PFSK-1 (cell line): ENCODE measurements at regions not wholly inside any gene's neighbourhood (a gene's known extent, or its start where the extent isn't known, plus 50 kb on each side); places are given as distances from the start of the nearest gene placed in this dataset.

ENCODE experiments used
- FOXP2 ChIP-seq: optimal IDR thresholded peaks from 2 replicates; pipeline ENCODE3; 2011; ENCODE audit warnings: borderline replicate concordance, control low read depth, inconsistent platforms; ENCODE audit not compliant: insufficient read depth; ENCODE audit errors: extremely low read length, extremely low read depth
- POLR2AphosphoS5 ChIP-seq: IDR thresholded peaks from 2 replicates; pipeline ENCODE4 v1.6.1; 2012; ENCODE audit warnings: low read depth, mild to moderate bottlenecking, control low read depth, low read length, moderate library complexity
- REST ChIP-seq, 2 experiments: IDR thresholded peaks; 2 replicates each; pipeline versions ENCODE4 v1.6.1 to v1.8.0; 2011 to 2012; ENCODE audit warnings: low read depth in 2 of 2, low read length in 2 of 2, control low read depth in 1 of 2, inconsistent platforms in 1 of 2, mild to moderate bottlenecking in 1 of 2, moderate library complexity in 1 of 2; ENCODE audit not compliant: insufficient read depth in 1 of 2
- SIN3A ChIP-seq: IDR thresholded peaks from 2 replicates; pipeline ENCODE4 v1.6.1; 2012; ENCODE audit warnings: mild to moderate bottlenecking, low read length, moderate library complexity, borderline replicate concordance; ENCODE audit not compliant: insufficient read depth
- TAF1 ChIP-seq: IDR thresholded peaks from 2 replicates; pipeline ENCODE4 v1.6.1; 2012; ENCODE audit warnings: low read length, control low read depth, borderline replicate concordance; ENCODE audit not compliant: insufficient read depth

GRCh38 chr11:28983780-28984179, 875.6 kb downstream of the METTL15 start:
- TF ChIP-seq FOXP2 = no peak
- no peak for TF ChIP-seq REST (IDR thresholded peaks at IDR 0.05; ENCODE audit: insufficient read depth in 1 of 2, low read depth in 2 of 2, low read length in 2 of 2)
- no peak for TF ChIP-seq TAF1
- TF ChIP-seq SIN3A = no peak
- TF ChIP-seq POLR2AphosphoS5 = no peak

GRCh38 chr11:28981381-28981780, 873.2 kb downstream of the METTL15 start:
- no peak for TF ChIP-seq TAF1
- TF ChIP-seq FOXP2 = no peak
- TF ChIP-seq POLR2AphosphoS5 = no peak
- no peak for TF ChIP-seq REST (IDR thresholded peaks at IDR 0.05; ENCODE audit: insufficient read depth in 1 of 2, low read depth in 2 of 2, low read length in 2 of 2)
- TF ChIP-seq SIN3A = no peak

GRCh38 chr11:28976801-28977145, 868.6 kb downstream of the METTL15 start:
- TF ChIP-seq FOXP2 = no peak
- no peak for TF ChIP-seq REST (IDR thresholded peaks at IDR 0.05; ENCODE audit: insufficient read depth in 1 of 2, low read depth in 2 of 2, low read length in 2 of 2)
- no peak for TF ChIP-seq SIN3A
- no peak for TF ChIP-seq POLR2AphosphoS5
- TF ChIP-seq TAF1 = no peak

- TF ChIP-seq REST (IDR thresholded peaks at IDR 0.05; ENCODE audit: insufficient read depth in 1 of 2, low read depth in 2 of 2, low read length in 2 of 2) = no peak
- TF ChIP-seq FOXP2 = no peak
- no peak for TF ChIP-seq SIN3A
- no peak for TF ChIP-seq TAF1
- TF ChIP-seq POLR2AphosphoS5 = no peak
Measured at GRCh38 chr11:28976012-28976800, 868.0 kb downstream of the METTL15 start.
